ENCODE measurements at regions not wholly inside any gene's neighbourhood (a gene's known extent, or its start where the extent isn't known, plus 50 kb on each side); places are given as distances from the start of the nearest gene placed in this dataset.

- peak overlapping the region; percentile 91 for H3K27ac ChIP-seq
- peak overlapping the region; percentile 67 to 68 for H3K4me3 ChIP-seq
Measured at GRCh38 chr3:174441588-174442301, 417.4 kb upstream of the NAALADL2 start.

GRCh38 chr3:174442302-174442682, 416.8 kb upstream of the NAALADL2 start:
- intact Hi-C loops (cut with DNase I) = no loop called here
- no peaks in the 10 kb centered on the region for H3K27me3 ChIP-seq
- TF ChIP-seq POLR2A (IDR thresholded peaks at IDR 0.05) = no peak
- TF ChIP-seq, protein P1, sequence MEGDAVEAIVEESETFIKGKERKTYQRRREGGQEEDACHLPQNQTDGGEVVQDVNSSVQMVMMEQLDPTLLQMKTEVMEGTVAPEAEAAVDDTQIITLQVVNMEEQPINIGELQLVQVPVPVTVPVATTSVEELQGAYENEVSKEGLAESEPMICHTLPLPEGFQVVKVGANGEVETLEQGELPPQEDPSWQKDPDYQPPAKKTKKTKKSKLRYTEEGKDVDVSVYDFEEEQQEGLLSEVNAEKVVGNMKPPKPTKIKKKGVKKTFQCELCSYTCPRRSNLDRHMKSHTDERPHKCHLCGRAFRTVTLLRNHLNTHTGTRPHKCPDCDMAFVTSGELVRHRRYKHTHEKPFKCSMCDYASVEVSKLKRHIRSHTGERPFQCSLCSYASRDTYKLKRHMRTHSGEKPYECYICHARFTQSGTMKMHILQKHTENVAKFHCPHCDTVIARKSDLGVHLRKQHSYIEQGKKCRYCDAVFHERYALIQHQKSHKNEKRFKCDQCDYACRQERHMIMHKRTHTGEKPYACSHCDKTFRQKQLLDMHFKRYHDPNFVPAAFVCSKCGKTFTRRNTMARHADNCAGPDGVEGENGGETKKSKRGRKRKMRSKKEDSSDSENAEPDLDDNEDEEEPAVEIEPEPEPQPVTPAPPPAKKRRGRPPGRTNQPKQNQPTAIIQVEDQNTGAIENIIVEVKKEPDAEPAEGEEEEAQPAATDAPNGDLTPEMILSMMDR (IDR thresholded peaks at IDR 0.05) = no peak
- no peak for TF ChIP-seq POLR2AphosphoS5 (IDR thresholded peaks at IDR 0.05; ENCODE audit: insufficient read depth in 1 of 2, low read depth in 1 of 2)

More at GRCh38 chr3:174441588-174442301, 417.4 kb upstream of the NAALADL2 start:
- Histone ChIP-seq H3K9me3 (no peaks in the 10 kb centered on the region), H3K27me3 (no peaks in the 10 kb centered on the region), H3K36me3 (no peaks in the 10 kb centered on the region), H3K4me1 (peaks cover 28% of the 10 kb centered on the region)
- no peak for TF ChIP-seq POLR2A (IDR thresholded peaks at IDR 0.05)
- TF ChIP-seq, protein P1 (IDR thresholded peaks at IDR 0.05) = no peak
- TF ChIP-seq POLR2AphosphoS5 (IDR thresholded peaks at IDR 0.05; ENCODE audit: insufficient read depth in 1 of 2, low read depth in 1 of 2) = no peak
- DNase-seq (ENCODE audit: extremely low spot score in 2 of 2) = no peak
- intact Hi-C loops (cut with DNase I) = no loop called here

GRCh38 chr3:174444391-174444790, 414.7 kb upstream of the NAALADL2 start:
- Histone ChIP-seq H3K4me3 (no peak overlapping the region), H3K9me3 (no peaks in the 10 kb centered on the region), H3K27me3 (no peaks in the 10 kb centered on the region), H3K36me3 (no peaks in the 10 kb centered on the region), H3K4me1 (peaks cover 19% of the 10 kb centered on the region), H3K27ac (no peak overlapping the region)
- TF ChIP-seq POLR2A (IDR thresholded peaks at IDR 0.05) = no peak
- TF ChIP-seq POLR2AphosphoS5 (IDR thresholded peaks at IDR 0.05; ENCODE audit: insufficient read depth in 1 of 2, low read depth in 1 of 2) = no peak
- TF ChIP-seq, protein P1 (IDR thresholded peaks at IDR 0.05) = no peak
- DNase-seq (ENCODE audit: extremely low spot score in 2 of 2) = no peak
- intact Hi-C loops (cut with DNase I) = no loop called here

More at GRCh38 chr3:174442302-174442682, 416.8 kb upstream of the NAALADL2 start:
- Histone ChIP-seq H3K27ac (no peak overlapping the region), H3K9me3 (no peaks in the 10 kb centered on the region), H3K4me1 (peaks cover 28% of the 10 kb centered on the region), H3K4me3 (peak overlapping the region; percentile 67 to 68), H3K36me3 (no peaks in the 10 kb centered on the region)
- no peak for DNase-seq (ENCODE audit: extremely low spot score in 2 of 2)

- DNase-seq (ENCODE audit: extremely low spot score in 2 of 2) = no peak
- Histone ChIP-seq H3K27me3 (no peaks in the 10 kb centered on the region), H3K36me3 (no peaks in the 10 kb centered on the region), H3K4me3 (no peak overlapping the region), H3K9me3 (no peaks in the 10 kb centered on the region), H3K4me1 (no peaks in the 10 kb centered on the region), H3K27ac (no peak overlapping the region)
- intact Hi-C loops (cut with DNase I) = no loop called here
- no peak for TF ChIP-seq POLR2A (IDR thresholded peaks at IDR 0.05)
- TF ChIP-seq POLR2AphosphoS5 (IDR thresholded peaks at IDR 0.05; ENCODE audit: insufficient read depth in 1 of 2, low read depth in 1 of 2) = no peak
- TF ChIP-seq, protein P1 (IDR thresholded peaks at IDR 0.05) = no peak
Measured at GRCh38 chr3:174457758-174458157, 401.4 kb upstream of the NAALADL2 start.

DNA sequence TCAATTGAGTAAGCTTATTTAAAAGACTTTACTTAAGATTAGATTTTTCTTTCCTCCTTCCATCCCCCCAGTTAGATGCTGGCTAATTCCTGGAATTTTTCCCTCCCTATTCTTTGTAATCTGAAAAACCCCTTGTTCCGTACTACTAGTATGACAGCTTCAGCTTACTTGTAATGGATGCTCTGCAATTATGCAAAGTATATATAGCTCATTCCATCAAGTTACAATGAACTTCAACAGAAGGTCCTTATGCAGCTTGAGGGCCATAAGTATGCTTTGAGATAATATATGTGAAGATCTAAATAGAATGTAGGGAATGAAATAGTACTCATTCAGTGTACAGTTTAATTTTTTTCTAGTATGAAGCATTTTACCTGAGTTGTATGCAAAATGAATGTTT, 398.3 kb upstream of the NAALADL2 start:
- DNase-seq (ENCODE audit: extremely low spot score in 2 of 2) = no peak
- no peaks in the 10 kb centered on the region for H3K9me3 ChIP-seq
- H3K4me3 ChIP-seq = no peak overlapping the region
- intact Hi-C loops (cut with DNase I) = no loop called here
- no peaks in the 10 kb centered on the region for H3K27me3 ChIP-seq
- no peaks in the 10 kb centered on the region for H3K36me3 ChIP-seq
- TF ChIP-seq POLR2AphosphoS5 (IDR thresholded peaks at IDR 0.05; ENCODE audit: insufficient read depth in 1 of 2, low read depth in 1 of 2) (no peak), POLR2A (IDR thresholded peaks at IDR 0.05) (no peak)
- TF ChIP-seq, protein P1 (IDR thresholded peaks at IDR 0.05) = no peak
- no peaks in the 10 kb centered on the region for H3K4me1 ChIP-seq
- no peak overlapping the region for H3K27ac ChIP-seq

All from vagina (tissue), 2 donors.